CD4-positive, alpha-beta T cell (primary cell): ENCODE measurements at regions not wholly inside any gene's neighbourhood (a gene's known extent, or its start where the extent isn't known, plus 50 kb on each side); places are given as distances from the start of the nearest gene placed in this dataset.

ENCODE experiments used
- ATAC-seq: fragments of 200-7000 bp; cut with Tn5 transposase; one replicate; pipeline ENCODE4 v1.10.0; 2022; ENCODE audit warnings: mild to moderate bottlenecking; ENCODE audit not compliant: poor library complexity
- CTCF ChIA-PET: fragments of 350-600 bp; sonication (Branson Sonifier 250); formaldehyde crosslinking; loops from one replicate; lab custom pipeline; 2021; ENCODE audit warnings: antibody characterized with exemption, inconsistent platforms; lab: Charles Lee
- POLR2A ChIA-PET: fragments of 350-600 bp; sonication (Branson Sonifier 250); formaldehyde crosslinking; loops from one replicate; lab custom pipeline; 2021; ENCODE audit warnings: antibody characterized with exemption, inconsistent platforms; lab: Charles Lee
- DNase-seq, 14 experiments: peaks; one replicate each; pipeline ENCODE4 v3.0.0-alpha.2; 2013 to 2020; ENCODE audit warnings: mixed read lengths in 2 of 14
- H3K27ac ChIP-seq, 2 donors: one replicate each; pipeline versions ENCODE4 v1.5.1 to v1.7.0; 2013; ENCODE audit warnings: low read length in 2 of 2, low read depth in 1 of 2, mild to moderate bottlenecking in 1 of 2
- H3K27me3 ChIP-seq, 2 experiments: 1 replicate in 1 of 2; 2 replicates in 1 of 2; pipeline versions ENCODE4 v1.6.1 to v1.7.0; 2013; ENCODE audit warnings: low read length in 2 of 2, control low read depth in 1 of 2, mild to moderate bottlenecking in 1 of 2, moderate library complexity in 1 of 2; ENCODE audit not compliant: insufficient read depth in 2 of 2, control insufficient read depth in 1 of 2
- H3K36me3 ChIP-seq: one replicate; pipeline ENCODE4 v1.6.1; 2013; ENCODE audit warnings: low read length, control low read depth; ENCODE audit not compliant: insufficient read depth
- H3K4me1 ChIP-seq: one replicate; pipeline ENCODE4 v1.6.1; 2013; ENCODE audit warnings: low read length, control low read depth; ENCODE audit not compliant: insufficient read depth
- H3K4me3 ChIP-seq: one replicate; pipeline ENCODE4 v1.5.1; 2013; ENCODE audit warnings: mild to moderate bottlenecking, low read length, moderate library complexity
- H3K9me3 ChIP-seq, 2 experiments: 1 replicate in 1 of 2; 2 replicates in 1 of 2; pipeline versions ENCODE4 v1.6.1 to v1.7.0; 2013; ENCODE audit warnings: low read length in 2 of 2, mild to moderate bottlenecking in 2 of 2, control low read depth in 1 of 2, moderate library complexity in 1 of 2; ENCODE audit not compliant: control insufficient read depth in 1 of 2, insufficient read depth in 1 of 2
- H3K27ac Mint-ChIP-seq: one replicate; pipeline ENCODE4 v1.8.0; 2020; ENCODE audit warnings: mixed read lengths
- H3K27me3 Mint-ChIP-seq: one replicate; pipeline ENCODE4 v1.8.0; 2021; ENCODE audit warnings: mixed read lengths
- H3K36me3 Mint-ChIP-seq: one replicate; pipeline ENCODE4 v1.8.0; 2021; ENCODE audit warnings: low read depth, mixed read lengths
- H3K4me1 Mint-ChIP-seq: one replicate; pipeline ENCODE4 v1.8.0; 2021; ENCODE audit warnings: low read depth, mixed read lengths
- H3K4me3 Mint-ChIP-seq: one replicate; pipeline ENCODE4 v1.8.0; 2020; ENCODE audit warnings: mild to moderate bottlenecking, mixed read lengths
- H3K9me3 Mint-ChIP-seq: one replicate; pipeline ENCODE4 v1.8.0; 2020; ENCODE audit warnings: mixed read lengths
- CTCF ChIP-seq: fragments of 200-600 bp; IDR thresholded peaks from one replicate; pipeline ENCODE4 v1.8.0; 2022; ENCODE audit warnings: antibody characterized with exemption, mild to moderate bottlenecking
- intact Hi-C, 2 experiments: fragments of 100-400 bp; cut with DNase I in 1 of 2; cut with micrococcal nuclease in 1 of 2; formaldehyde crosslinking; loops; one replicate each; pipeline versions ENCODE4 v1.15.1 to v1.9.0; 2023 to 2025; cut with DNase I, micrococcal nuclease

- POLR2A ChIA-PET: no interaction called here
Observed at GRCh38 chr5:145681216-145681615, 153.9 kb downstream of the PRELID2 start.

GRCh38 chr5:145680767-145681166, 154.4 kb downstream of the PRELID2 start:
- intact Hi-C loops: loop anchor here (5.0 kb wide), 2 partner anchors 747 to 752 kb away; no protein-coding TSS in a partner anchor
- ChIA-PET CTCF (no interaction called here), POLR2A (no interaction called here)
- Histone ChIP-seq H3K4me1 (no peaks in the 10 kb centered on the region), H3K27me3 (no peaks in the 10 kb centered on the region), H3K9me3 (no peaks in the 10 kb centered on the region), H3K36me3 (no peaks in the 10 kb centered on the region), H3K27ac (no peak overlapping the region), H3K4me3 (no peak overlapping the region)
- no peaks in the 10 kb centered on the region for H3K9me3 Mint-ChIP-seq
- DNase-seq (no peak), ATAC-seq (no peak)
- H3K27ac Mint-ChIP-seq: no peak overlapping the region
- H3K4me1 Mint-ChIP-seq: no peaks in the 10 kb centered on the region
- H3K36me3 Mint-ChIP-seq: no peaks in the 10 kb centered on the region
- H3K27me3 Mint-ChIP-seq: no peaks in the 10 kb centered on the region
- no peak overlapping the region for H3K4me3 Mint-ChIP-seq
- TF ChIP-seq CTCF: no peak

More at GRCh38 chr5:145681216-145681615, 153.9 kb downstream of the PRELID2 start:
- H3K4me3 ChIP-seq: no peak overlapping the region
- intact Hi-C loops: loop anchor here (5.0 kb wide), 2 partner anchors 746 to 751 kb away; no protein-coding TSS in a partner anchor
- H3K4me1 Mint-ChIP-seq: no peaks in the 10 kb centered on the region
- H3K27ac ChIP-seq: no peak overlapping the region
- H3K27ac Mint-ChIP-seq: no peak overlapping the region
- H3K27me3 ChIP-seq: no peaks in the 10 kb centered on the region
- DNase-seq: no peak
- CTCF ChIA-PET: interaction anchor here (1.0 kb wide), 1 partner anchor 145 kb away, joined by 3 read pairs; no protein-coding TSS in a partner anchor
- H3K27me3 Mint-ChIP-seq: no peaks in the 10 kb centered on the region
- H3K9me3 Mint-ChIP-seq: no peaks in the 10 kb centered on the region
- H3K36me3 ChIP-seq: no peaks in the 10 kb centered on the region
- no peaks in the 10 kb centered on the region for H3K36me3 Mint-ChIP-seq
- no peak for ATAC-seq
- H3K9me3 ChIP-seq: no peaks in the 10 kb centered on the region
- no peak overlapping the region for H3K4me3 Mint-ChIP-seq
- TF ChIP-seq CTCF: no peak
- H3K4me1 ChIP-seq: no peaks in the 10 kb centered on the region

- Histone ChIP-seq H3K27ac (no peak overlapping the region), H3K27me3 (no peaks in the 10 kb centered on the region), H3K9me3 (no peaks in the 10 kb centered on the region), H3K4me1 (no peaks in the 10 kb centered on the region), H3K4me3 (no peak overlapping the region), H3K36me3 (no peaks in the 10 kb centered on the region)
- DNase-seq (no peak), ATAC-seq (no peak)
- Mint-ChIP-seq H3K4me1 (no peaks in the 10 kb centered on the region), H3K36me3 (no peaks in the 10 kb centered on the region), H3K27ac (no peak overlapping the region), H3K4me3 (no peak overlapping the region), H3K27me3 (no peaks in the 10 kb centered on the region), H3K9me3 (no peaks in the 10 kb centered on the region)
- POLR2A ChIA-PET: no interaction called here
- no peak for TF ChIP-seq CTCF
- intact Hi-C loops: loop anchor here (5.0 kb wide), 2 partner anchors 747 to 752 kb away; no protein-coding TSS in a partner anchor
- CTCF ChIA-PET: no interaction called here
Observed at GRCh38 chr5:145680169-145680568, 155.0 kb downstream of the PRELID2 start.
